ENCODE measurements at regions not wholly inside any gene's neighbourhood (a gene's known extent, or its start where the extent isn't known, plus 50 kb on each side); places are given as distances from the start of the nearest gene placed in this dataset.
A peak's percentile ranks its signal among the peaks of the same experiment; 100 is the strongest.

DNA sequence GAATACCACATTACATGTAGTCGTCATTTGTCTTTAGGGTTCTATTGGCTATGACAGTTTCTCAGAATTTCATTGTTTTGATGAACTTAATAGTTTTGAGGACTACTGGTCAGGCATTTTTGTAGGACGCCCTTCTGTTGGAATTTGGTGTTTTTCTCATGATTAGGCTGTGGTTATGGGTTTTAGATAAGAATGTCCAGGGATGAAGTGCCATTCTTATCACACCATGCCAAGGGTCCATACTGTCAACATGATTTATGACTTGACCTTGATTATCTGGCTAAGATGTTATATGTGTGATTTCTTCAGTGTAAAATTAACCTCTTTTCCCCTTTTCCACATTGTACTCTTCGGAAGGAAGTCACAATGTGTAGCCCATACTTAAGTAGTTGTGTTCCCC is 135.3 kb downstream of the DIPK2A start:
- Histone ChIP-seq H3K4me1 (ENCODE audit: control insufficient read depth in 4 of 4, insufficient read depth in 4 of 4, low read length in 3 of 4) (peaks cover 3 to 21% (median 13%) of the 10 kb centered on the region in 4 donors), H3K27me3 (ENCODE audit: control insufficient read depth in 4 of 4, insufficient read depth in 4 of 4, low read length in 3 of 4) (no peaks in the 10 kb centered on the region), H3K36me3 (ENCODE audit: control insufficient read depth in 4 of 4, insufficient read depth in 3 of 4, low read depth in 1 of 4, low read length in 3 of 4) (no peaks in the 10 kb centered on the region), H3K4me3 (ENCODE audit: low read depth in 1 of 3, low read length in 3 of 3) (no peak overlapping the region), H3K9ac (ENCODE audit: low read depth in 1 of 2, low read length in 2 of 2) (no peak overlapping the region), H3K9me3 (ENCODE audit: control insufficient read depth in 4 of 4, low read length in 3 of 4) (no peaks in the 10 kb centered on the region), H3K27ac (ENCODE audit: low read depth in 1 of 2, low read length in 2 of 2) (no peak overlapping the region)
- no peak for TF ChIP-seq RAD21 (IDR thresholded peaks at IDR 0.05)
- TF ChIP-seq, protein P1, sequence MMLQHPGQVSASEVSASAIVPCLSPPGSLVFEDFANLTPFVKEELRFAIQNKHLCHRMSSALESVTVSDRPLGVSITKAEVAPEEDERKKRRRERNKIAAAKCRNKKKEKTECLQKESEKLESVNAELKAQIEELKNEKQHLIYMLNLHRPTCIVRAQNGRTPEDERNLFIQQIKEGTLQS (IDR thresholded peaks at IDR 0.05) = no peak
- TF ChIP-seq JUND (IDR thresholded peaks at IDR 0.05) = no peak
- TF ChIP-seq YY1 (IDR thresholded peaks at IDR 0.05) = no peak
- TF ChIP-seq, protein P2, sequence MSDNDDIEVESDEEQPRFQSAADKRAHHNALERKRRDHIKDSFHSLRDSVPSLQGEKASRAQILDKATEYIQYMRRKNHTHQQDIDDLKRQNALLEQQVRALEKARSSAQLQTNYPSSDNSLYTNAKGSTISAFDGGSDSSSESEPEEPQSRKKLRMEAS (IDR thresholded peaks at IDR 0.05) = no peak
- TF ChIP-seq FOXA2 (IDR thresholded peaks at IDR 0.05) = no peak
- TF ChIP-seq HNF4G (IDR thresholded peaks at IDR 0.05) = no peak
- TF ChIP-seq RXRA (IDR thresholded peaks at IDR 0.05) = no peak
- 88% methylated on average over 3 of the region's 3 CpGs for WGBS
- no peak for DNase-seq (ENCODE audit: low spot score)

DNA sequence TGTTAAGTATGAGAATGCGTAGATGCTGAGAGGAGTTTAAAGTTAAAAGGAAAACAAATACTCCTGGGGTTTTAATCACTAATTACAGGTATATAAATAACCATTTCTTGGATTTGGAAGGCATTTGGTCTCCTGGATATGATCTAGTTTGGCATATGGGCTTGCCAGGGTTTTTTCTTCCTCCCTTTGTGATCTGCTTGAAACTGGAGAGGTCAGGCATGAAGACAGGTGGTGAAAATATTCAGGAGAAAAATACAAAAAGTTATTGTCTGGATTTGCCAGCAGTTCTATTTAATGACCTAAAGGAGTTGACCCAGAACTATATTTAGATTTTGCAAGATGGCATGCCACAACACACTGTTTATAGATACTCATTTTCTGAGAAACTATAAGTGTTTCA is 136.3 kb downstream of the DIPK2A start:
- no peaks in the 10 kb centered on the region for H3K9me3 ChIP-seq (ENCODE audit: control insufficient read depth in 4 of 4, low read length in 3 of 4)
- no peaks in the 10 kb centered on the region for H3K27me3 ChIP-seq (ENCODE audit: control insufficient read depth in 4 of 4, insufficient read depth in 4 of 4, low read length in 3 of 4)
- WGBS = 90% methylated on average over 1 of the region's 1 CpG
- TF ChIP-seq, protein P2 (IDR thresholded peaks at IDR 0.05) = no peak
- TF ChIP-seq EGR1 (IDR thresholded peaks at IDR 0.05; ENCODE audit: low read depth in 2 of 2) (no peak), JUND (IDR thresholded peaks at IDR 0.05) (no peak)
- H3K27ac ChIP-seq (ENCODE audit: low read depth in 1 of 2, low read length in 2 of 2) = no peak overlapping the region
- no peaks in the 10 kb centered on the region for H3K36me3 ChIP-seq (ENCODE audit: control insufficient read depth in 4 of 4, insufficient read depth in 3 of 4, low read depth in 1 of 4, low read length in 3 of 4)
- H3K4me3 ChIP-seq (ENCODE audit: low read depth in 1 of 3, low read length in 3 of 3) = no peak overlapping the region
- no peak overlapping the region for H3K9ac ChIP-seq (ENCODE audit: low read depth in 1 of 2, low read length in 2 of 2)
- peaks cover 3 to 21% (median 13%) of the 10 kb centered on the region in 4 donors for H3K4me1 ChIP-seq (ENCODE audit: control insufficient read depth in 4 of 4, insufficient read depth in 4 of 4, low read length in 3 of 4)
- DNase-seq (ENCODE audit: low spot score) = no peak

DNA sequence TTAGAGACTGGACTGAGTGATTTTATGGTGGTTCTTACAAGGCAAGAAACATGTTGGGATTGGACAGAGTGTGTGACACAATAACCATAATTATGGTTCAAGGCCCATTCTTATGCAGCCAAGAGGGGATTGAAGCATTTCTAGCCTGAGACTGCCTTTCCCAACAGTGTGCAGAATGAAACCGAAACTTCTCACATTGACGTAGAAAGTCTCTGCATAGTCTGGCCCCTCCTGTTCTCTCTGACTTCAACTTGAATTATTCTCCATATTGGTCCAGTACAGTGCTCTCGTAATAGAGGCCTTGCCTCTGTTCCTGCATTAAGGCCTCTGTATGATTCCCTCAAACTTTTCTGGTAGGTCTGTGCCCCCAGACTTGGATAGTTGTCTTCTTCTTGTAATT is 138.3 kb downstream of the DIPK2A start:
- DNase-seq (ENCODE audit: low spot score) = no peak
- peak overlapping the region in 1 of 2 donors; percentile 8 for H3K9ac ChIP-seq (ENCODE audit: low read depth in 1 of 2, low read length in 2 of 2)
- H3K27me3 ChIP-seq (ENCODE audit: control insufficient read depth in 4 of 4, insufficient read depth in 4 of 4, low read length in 3 of 4) = no peaks in the 10 kb centered on the region
- 48% methylated on average over 3 of the region's 3 CpGs for WGBS
- H3K27ac ChIP-seq (ENCODE audit: low read depth in 1 of 2, low read length in 2 of 2) = peak overlapping the region; percentile 1 to 65
- H3K4me3 ChIP-seq (ENCODE audit: low read depth in 1 of 3, low read length in 3 of 3) = no peak overlapping the region
- TF ChIP-seq RAD21 (IDR thresholded peaks at IDR 0.05) (no peak), EGR1 (IDR thresholded peaks at IDR 0.05; ENCODE audit: low read depth in 2 of 2) (no peak), YY1 (IDR thresholded peaks at IDR 0.05) (peak; percentile 33), FOXA2 (IDR thresholded peaks at IDR 0.05) (no peak), HNF4G (IDR thresholded peaks at IDR 0.05) (no peak)
- H3K4me1 ChIP-seq (ENCODE audit: control insufficient read depth in 4 of 4, insufficient read depth in 4 of 4, low read length in 3 of 4) = peaks cover 2 to 14% (median 9%) of the 10 kb centered on the region in 4 donors
- H3K36me3 ChIP-seq (ENCODE audit: control insufficient read depth in 4 of 4, insufficient read depth in 3 of 4, low read depth in 1 of 4, low read length in 3 of 4) = no peaks in the 10 kb centered on the region
- H3K9me3 ChIP-seq (ENCODE audit: control insufficient read depth in 4 of 4, low read length in 3 of 4) = no peaks in the 10 kb centered on the region

DNA sequence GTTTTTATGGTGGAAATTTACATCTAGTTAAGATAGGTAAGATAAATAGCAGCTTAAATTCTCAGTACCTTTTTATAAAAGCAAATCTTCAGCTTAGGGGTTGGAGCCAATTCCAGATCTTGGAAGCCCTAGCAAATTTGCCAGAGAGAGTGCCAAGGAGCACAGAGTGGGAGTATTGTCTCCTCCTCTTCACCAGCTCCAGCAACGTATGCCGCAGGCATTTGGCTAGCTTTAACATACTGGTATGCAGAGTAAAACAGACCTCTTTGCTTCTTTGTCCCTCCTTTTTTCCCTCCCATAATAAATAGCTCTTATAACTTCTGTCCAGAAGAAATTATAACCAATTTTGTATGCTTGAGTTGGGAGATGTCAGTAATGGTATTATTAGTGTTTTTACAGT is 140.4 kb downstream of the DIPK2A start:
- Histone ChIP-seq H3K4me3 (ENCODE audit: low read depth in 1 of 3, low read length in 3 of 3) (no peak overlapping the region), H3K27ac (ENCODE audit: low read depth in 1 of 2, low read length in 2 of 2) (no peak overlapping the region), H3K27me3 (ENCODE audit: control insufficient read depth in 4 of 4, insufficient read depth in 4 of 4, low read length in 3 of 4) (no peaks in the 10 kb centered on the region), H3K9ac (ENCODE audit: low read depth in 1 of 2, low read length in 2 of 2) (no peak overlapping the region), H3K4me1 (ENCODE audit: control insufficient read depth in 4 of 4, insufficient read depth in 4 of 4, low read length in 3 of 4) (no peaks in the 10 kb centered on the region), H3K36me3 (ENCODE audit: control insufficient read depth in 4 of 4, insufficient read depth in 3 of 4, low read depth in 1 of 4, low read length in 3 of 4) (no peaks in the 10 kb centered on the region), H3K9me3 (ENCODE audit: control insufficient read depth in 4 of 4, low read length in 3 of 4) (no peaks in the 10 kb centered on the region)
- 86% methylated on average over 2 of the region's 2 CpGs for WGBS
- TF ChIP-seq GABPA (IDR thresholded peaks at IDR 0.05 in 1 of 2, conservative IDR thresholded peaks at IDR 0.05 in 1 of 2) (no peak), YY1 (IDR thresholded peaks at IDR 0.05) (no peak), JUND (IDR thresholded peaks at IDR 0.05) (no peak), FOXA2 (IDR thresholded peaks at IDR 0.05) (no peak), FOXA1 (IDR thresholded peaks at IDR 0.05) (no peak), TAF1 (conservative IDR thresholded peaks at IDR 0.05) (no peak)
- TF ChIP-seq, protein P3, sequence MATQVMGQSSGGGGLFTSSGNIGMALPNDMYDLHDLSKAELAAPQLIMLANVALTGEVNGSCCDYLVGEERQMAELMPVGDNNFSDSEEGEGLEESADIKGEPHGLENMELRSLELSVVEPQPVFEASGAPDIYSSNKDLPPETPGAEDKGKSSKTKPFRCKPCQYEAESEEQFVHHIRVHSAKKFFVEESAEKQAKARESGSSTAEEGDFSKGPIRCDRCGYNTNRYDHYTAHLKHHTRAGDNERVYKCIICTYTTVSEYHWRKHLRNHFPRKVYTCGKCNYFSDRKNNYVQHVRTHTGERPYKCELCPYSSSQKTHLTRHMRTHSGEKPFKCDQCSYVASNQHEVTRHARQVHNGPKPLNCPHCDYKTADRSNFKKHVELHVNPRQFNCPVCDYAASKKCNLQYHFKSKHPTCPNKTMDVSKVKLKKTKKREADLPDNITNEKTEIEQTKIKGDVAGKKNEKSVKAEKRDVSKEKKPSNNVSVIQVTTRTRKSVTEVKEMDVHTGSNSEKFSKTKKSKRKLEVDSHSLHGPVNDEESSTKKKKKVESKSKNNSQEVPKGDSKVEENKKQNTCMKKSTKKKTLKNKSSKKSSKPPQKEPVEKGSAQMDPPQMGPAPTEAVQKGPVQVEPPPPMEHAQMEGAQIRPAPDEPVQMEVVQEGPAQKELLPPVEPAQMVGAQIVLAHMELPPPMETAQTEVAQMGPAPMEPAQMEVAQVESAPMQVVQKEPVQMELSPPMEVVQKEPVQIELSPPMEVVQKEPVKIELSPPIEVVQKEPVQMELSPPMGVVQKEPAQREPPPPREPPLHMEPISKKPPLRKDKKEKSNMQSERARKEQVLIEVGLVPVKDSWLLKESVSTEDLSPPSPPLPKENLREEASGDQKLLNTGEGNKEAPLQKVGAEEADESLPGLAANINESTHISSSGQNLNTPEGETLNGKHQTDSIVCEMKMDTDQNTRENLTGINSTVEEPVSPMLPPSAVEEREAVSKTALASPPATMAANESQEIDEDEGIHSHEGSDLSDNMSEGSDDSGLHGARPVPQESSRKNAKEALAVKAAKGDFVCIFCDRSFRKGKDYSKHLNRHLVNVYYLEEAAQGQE (IDR thresholded peaks at IDR 0.05) = no peak
- DNase-seq (ENCODE audit: low spot score) = no peak
